ENCODE measurements at regions not wholly inside any gene's neighbourhood (a gene's known extent, or its start where the extent isn't known, plus 50 kb on each side); places are given as distances from the start of the nearest gene placed in this dataset.
A peak's percentile ranks its signal among the peaks of the same experiment; 100 is the strongest.

- Histone ChIP-seq H3K27me3 (ENCODE audit: control insufficient read depth, insufficient read depth, low read length) (no peaks in the 10 kb centered on the region), H3K4me1 (ENCODE audit: control insufficient read depth, insufficient read depth, low read length) (peaks cover 21% of the 10 kb centered on the region), H3K36me3 (ENCODE audit: control insufficient read depth, insufficient read depth, low read length) (no peaks in the 10 kb centered on the region), H3K27ac (ENCODE audit: low read length) (no peak overlapping the region), H3K9me3 (ENCODE audit: control insufficient read depth, insufficient read depth, low read length) (no peaks in the 10 kb centered on the region), H3K4me3 (ENCODE audit: low read length) (no peak overlapping the region)
- Mint-ChIP-seq H3K27me3 (ENCODE audit: low read depth in 2 of 2) (no peaks in the 10 kb centered on the region), H3K36me3 (no peaks in the 10 kb centered on the region), H3K4me3 (no peak overlapping the region), H3K9me3 (no peaks in the 10 kb centered on the region), H3K27ac (no peak overlapping the region), H3K4me1 (peaks cover 7 to 26% of the 10 kb centered on the region in 2 donors)
- intact Hi-C loops (cut with micrococcal nuclease), result loop anchor here (1.0 to 10.0 kb wide), 4 partner anchors 152 to 463 kb away; no protein-coding TSS in a partner anchor
- TF ChIP-seq, protein P1, sequence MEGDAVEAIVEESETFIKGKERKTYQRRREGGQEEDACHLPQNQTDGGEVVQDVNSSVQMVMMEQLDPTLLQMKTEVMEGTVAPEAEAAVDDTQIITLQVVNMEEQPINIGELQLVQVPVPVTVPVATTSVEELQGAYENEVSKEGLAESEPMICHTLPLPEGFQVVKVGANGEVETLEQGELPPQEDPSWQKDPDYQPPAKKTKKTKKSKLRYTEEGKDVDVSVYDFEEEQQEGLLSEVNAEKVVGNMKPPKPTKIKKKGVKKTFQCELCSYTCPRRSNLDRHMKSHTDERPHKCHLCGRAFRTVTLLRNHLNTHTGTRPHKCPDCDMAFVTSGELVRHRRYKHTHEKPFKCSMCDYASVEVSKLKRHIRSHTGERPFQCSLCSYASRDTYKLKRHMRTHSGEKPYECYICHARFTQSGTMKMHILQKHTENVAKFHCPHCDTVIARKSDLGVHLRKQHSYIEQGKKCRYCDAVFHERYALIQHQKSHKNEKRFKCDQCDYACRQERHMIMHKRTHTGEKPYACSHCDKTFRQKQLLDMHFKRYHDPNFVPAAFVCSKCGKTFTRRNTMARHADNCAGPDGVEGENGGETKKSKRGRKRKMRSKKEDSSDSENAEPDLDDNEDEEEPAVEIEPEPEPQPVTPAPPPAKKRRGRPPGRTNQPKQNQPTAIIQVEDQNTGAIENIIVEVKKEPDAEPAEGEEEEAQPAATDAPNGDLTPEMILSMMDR (IDR thresholded peaks at IDR 0.05), result peak; percentile 80
- DNase-seq, result peak; percentile 54 to 90
- 53% methylated on average over 4 of the region's 4 CpGs for WGBS (ENCODE audit: insufficient coverage)
- peak; percentile 61 to 77 (median 76) for ATAC-seq
Observed at GRCh38 chr2:136378712-136379595, 261.0 kb upstream of the CXCR4 start.

DNA sequence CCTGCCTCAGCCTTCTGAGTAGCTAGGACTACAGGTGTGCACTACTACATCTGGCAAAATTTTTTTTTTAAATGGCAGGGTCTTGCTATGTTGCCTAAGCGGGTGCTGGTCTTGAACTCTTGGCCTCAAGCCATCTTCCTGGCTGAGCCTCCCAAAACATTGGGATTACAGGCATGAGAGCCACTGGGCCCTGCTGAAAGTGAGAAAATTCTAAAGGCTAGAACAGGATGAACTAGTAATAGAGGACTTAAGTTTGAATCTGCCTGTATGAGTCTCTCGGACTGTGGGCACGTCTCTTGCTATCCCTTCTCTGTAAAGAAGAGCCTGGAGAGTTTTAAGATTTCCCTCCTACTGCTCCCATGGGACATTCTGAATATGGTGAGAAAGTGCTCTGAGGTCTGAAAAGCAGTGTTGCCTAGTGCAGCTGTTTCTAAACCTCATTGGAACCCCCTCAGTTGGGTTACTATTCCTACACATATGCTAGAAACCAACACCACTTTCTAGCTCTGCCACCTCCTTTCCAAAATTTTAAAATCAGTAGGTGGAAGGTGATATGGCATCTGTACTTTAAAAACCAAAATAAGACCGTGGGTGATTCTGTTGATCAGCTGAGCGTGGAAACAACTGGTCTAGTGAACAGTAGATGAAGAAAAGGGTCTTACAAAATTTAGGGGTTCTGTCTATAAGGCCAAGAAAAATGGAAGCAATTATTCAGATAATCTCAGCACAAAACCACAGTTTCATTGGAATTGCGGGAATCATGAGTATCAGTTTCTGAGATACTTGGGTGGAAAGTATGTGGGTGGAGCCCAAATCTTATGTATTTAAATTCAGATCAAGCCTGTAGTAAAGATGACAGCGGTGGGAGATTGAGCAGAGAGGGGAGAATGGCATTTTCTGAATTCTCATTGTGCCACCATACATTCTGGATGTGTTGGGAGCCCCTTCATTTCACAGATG, 259.8 kb upstream of the CXCR4 start:
- H3K9me3 ChIP-seq (ENCODE audit: control insufficient read depth, insufficient read depth, low read length), result no peaks in the 10 kb centered on the region
- TF ChIP-seq, protein P1 (IDR thresholded peaks at IDR 0.05), result no peak
- H3K36me3 ChIP-seq (ENCODE audit: control insufficient read depth, insufficient read depth, low read length), result no peaks in the 10 kb centered on the region
- no peak overlapping the region for H3K4me3 ChIP-seq (ENCODE audit: low read length)
- no peak overlapping the region for H3K4me3 Mint-ChIP-seq
- no peaks in the 10 kb centered on the region for H3K27me3 Mint-ChIP-seq (ENCODE audit: low read depth in 2 of 2)
- DNase-seq (no peak), ATAC-seq (no peak)
- H3K4me1 Mint-ChIP-seq, result peaks cover 7 to 24% of the 10 kb centered on the region in 2 donors
- H3K27me3 ChIP-seq (ENCODE audit: control insufficient read depth, insufficient read depth, low read length), result no peaks in the 10 kb centered on the region
- no peak overlapping the region for H3K27ac ChIP-seq (ENCODE audit: low read length)
- WGBS (ENCODE audit: insufficient coverage), result 83% methylated on average over 7 of the region's 7 CpGs
- H3K4me1 ChIP-seq (ENCODE audit: control insufficient read depth, insufficient read depth, low read length), result peaks cover 21% of the 10 kb centered on the region
- intact Hi-C loops (cut with micrococcal nuclease), result loop anchor here (1.0 to 10.0 kb wide), 4 partner anchors 150 to 461 kb away; no protein-coding TSS in a partner anchor
- H3K36me3 Mint-ChIP-seq, result no peaks in the 10 kb centered on the region
- peak overlapping the region in 1 of 2 donors; percentile 74 for H3K27ac Mint-ChIP-seq
- H3K9me3 Mint-ChIP-seq, result no peaks in the 10 kb centered on the region

DNA sequence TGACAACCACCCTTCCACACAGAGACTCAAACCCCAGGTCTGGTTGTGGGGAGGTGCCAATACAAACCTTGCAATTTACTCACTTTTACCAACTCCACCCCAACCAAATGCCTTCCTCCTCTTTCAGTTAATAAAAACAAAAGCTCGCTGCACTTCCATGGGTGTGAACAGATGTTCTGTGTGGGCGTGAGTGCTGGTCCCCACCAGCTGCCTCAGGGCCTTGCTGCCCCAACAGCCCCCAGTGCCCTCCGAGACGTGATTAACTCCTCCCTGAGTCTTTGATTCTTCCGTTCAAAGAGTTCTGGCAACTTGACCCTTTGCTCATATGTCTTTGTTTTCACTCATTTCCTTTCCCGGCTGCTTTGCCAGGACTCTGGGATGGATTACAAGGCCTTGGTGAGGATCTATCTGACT, 258.9 kb upstream of the CXCR4 start:
- no peaks in the 10 kb centered on the region for H3K9me3 Mint-ChIP-seq

More for the DNA sequence above, 258.9 kb upstream of the CXCR4 start:
- TF ChIP-seq, protein P1 (IDR thresholded peaks at IDR 0.05), result no peak
- no peak for DNase-seq
- intact Hi-C loops (cut with micrococcal nuclease), result loop anchor here (5.0 to 10.0 kb wide), 2 partner anchors 150 to 372 kb away; no protein-coding TSS in a partner anchor
- peak overlapping the region; percentile 2 for H3K27ac ChIP-seq (ENCODE audit: low read length)
- no peaks in the 10 kb centered on the region for H3K27me3 ChIP-seq (ENCODE audit: control insufficient read depth, insufficient read depth, low read length)
- H3K4me1 Mint-ChIP-seq, result peaks cover 0 to 15% of the 10 kb centered on the region in 2 donors
- 63% methylated on average over 6 of the region's 6 CpGs for WGBS (ENCODE audit: insufficient coverage)
- H3K27ac Mint-ChIP-seq, result peak overlapping the region in 1 of 2 donors; percentile 74
- no peak overlapping the region for H3K4me3 ChIP-seq (ENCODE audit: low read length)
- no peaks in the 10 kb centered on the region for H3K9me3 ChIP-seq (ENCODE audit: control insufficient read depth, insufficient read depth, low read length)
- no peak for ATAC-seq
- H3K4me3 Mint-ChIP-seq, result no peak overlapping the region
- peaks cover 13% of the 10 kb centered on the region for H3K4me1 ChIP-seq (ENCODE audit: control insufficient read depth, insufficient read depth, low read length)
- H3K36me3 Mint-ChIP-seq, result no peaks in the 10 kb centered on the region
- H3K27me3 Mint-ChIP-seq (ENCODE audit: low read depth in 2 of 2), result no peaks in the 10 kb centered on the region
- H3K36me3 ChIP-seq (ENCODE audit: control insufficient read depth, insufficient read depth, low read length), result no peaks in the 10 kb centered on the region
